HPDE6-E6E7 (cell line): ENCODE measurements at regions not wholly inside any gene's neighbourhood (a gene's known extent, or its start where the extent isn't known, plus 50 kb on each side); places are given as distances from the start of the nearest gene placed in this dataset.

Experiments
- DNase-seq: peaks from one replicate; pipeline ENCODE4 v3.0.0; 2011; ENCODE audit warnings: missing footprints; ENCODE audit errors: extremely low spot score

- DNase-seq: no peak
These were observed 334.1 kb upstream of the RGS6 start for GRCh38 chr14:71597955-71598660.

- no peak for DNase-seq
These were observed 331.9 kb upstream of the RGS6 start for GRCh38 chr14:71600309-71600708.

GRCh38 chr14:71602524-71602923, 329.7 kb upstream of the RGS6 start:
- DNase-seq: no peak

GRCh38 chr14:71604231-71604630, 328.0 kb upstream of the RGS6 start:
- DNase-seq: no peak

- no peak for DNase-seq
These were observed 326.2 kb upstream of the RGS6 start for GRCh38 chr14:71606064-71606463.

GRCh38 chr14:71606575-71606974, 325.7 kb upstream of the RGS6 start:
- no peak for DNase-seq

GRCh38 chr14:71607056-71607455, 325.2 kb upstream of the RGS6 start:
- no peak for DNase-seq

GRCh38 chr14:71610149-71610548, 322.1 kb upstream of the RGS6 start:
- no peak for DNase-seq

GRCh38 chr14:71610797-71611196, 321.4 kb upstream of the RGS6 start:
- DNase-seq: no peak

GRCh38 chr14:71613168-71613567, 319.1 kb upstream of the RGS6 start:
- DNase-seq: no peak

- DNase-seq: no peak
These were observed 316.2 kb upstream of the RGS6 start for GRCh38 chr14:71616013-71616412.

GRCh38 chr14:71618047-71618446, 314.2 kb upstream of the RGS6 start:
- DNase-seq: no peak

GRCh38 chr14:71618716-71619115, 313.5 kb upstream of the RGS6 start:
- DNase-seq: no peak

- no peak for DNase-seq
These were observed 312.8 kb upstream of the RGS6 start for GRCh38 chr14:71619472-71619871.

GRCh38 chr14:71620401-71620800, 311.8 kb upstream of the RGS6 start:
- no peak for DNase-seq

- DNase-seq: no peak
These were observed 311.0 kb upstream of the RGS6 start for GRCh38 chr14:71621276-71621675.

GRCh38 chr14:71621980-71622605, 310.1 kb upstream of the RGS6 start:
- DNase-seq: no peak

GRCh38 chr14:71623939-71624338, 308.3 kb upstream of the RGS6 start:
- no peak for DNase-seq

- DNase-seq: no peak
These were observed 307.1 kb upstream of the RGS6 start for GRCh38 chr14:71625175-71625574.

- DNase-seq: no peak
These were observed 306.1 kb upstream of the RGS6 start for GRCh38 chr14:71625891-71626701.

GRCh38 chr14:71628433-71628832, 303.8 kb upstream of the RGS6 start:
- DNase-seq: no peak

- DNase-seq: no peak
These were observed 303.0 kb upstream of the RGS6 start for GRCh38 chr14:71629250-71629649.
